SK-N-SH (cell line): ENCODE measurements at regions not wholly inside any gene's neighbourhood (a gene's known extent, or its start where the extent isn't known, plus 50 kb on each side); places are given as distances from the start of the nearest gene placed in this dataset.

ENCODE experiments used
- CTCF ChIA-PET: fragments of 300-600, 350-600 bp; formaldehyde crosslinking; extraction: SDS; loops from one replicate; lab custom pipeline; 2021; lab: Yijun Ruan, JAX
- POLR2A ChIA-PET: fragments of 350-600 bp; sonication (Branson Sonifier 250); formaldehyde crosslinking; extraction: SDS; loops from one replicate; lab custom pipeline; 2020; ENCODE audit warnings: antibody characterized with exemption, inconsistent platforms; lab: Yijun Ruan, JAX
- DNase-seq: peaks from one replicate; pipeline ENCODE4 v3.0.0; 2012
- H2AFZ ChIP-seq: fragments of 200-600 bp; sonication (generic); 2 replicates; pipeline ENCODE4 v1.8.1; 2016; ENCODE audit warnings: antibody characterized with exemption, mild to moderate bottlenecking, low read depth
- H3F3A ChIP-seq: fragments of 200-600 bp; sonication (generic); replicated peaks from 2 replicates; pipeline ENCODE3; 2016; ENCODE audit warnings: antibody characterized with exemption, mild to moderate bottlenecking; ENCODE audit not compliant: insufficient read depth
- H3K27ac ChIP-seq, 2 experiments: fragments of 200-500 bp in 1 of 2; fragments of 200-600 bp in 1 of 2; sonication (Bioruptor generic) in 1 of 2; sonication (generic), shearing (Covaris generic) in 1 of 2; 2 replicates each; pipeline versions ENCODE4 v1.5.1 to v1.6.1; 2014 to 2016; ENCODE audit warnings: low read depth in 2 of 2, inconsistent platforms in 1 of 2, low read length in 1 of 2, mild to moderate bottlenecking in 1 of 2, mixed read lengths in 1 of 2
- H3K27me3 ChIP-seq: fragments of 200-600 bp; sonication (generic), shearing (Covaris generic); 2 replicates; pipeline ENCODE4 v1.6.1; 2016; ENCODE audit warnings: mixed run types; ENCODE audit not compliant: insufficient read depth
- H3K36me3 ChIP-seq, 2 experiments: fragments of 200-500 bp in 1 of 2; fragments of 200-600 bp in 1 of 2; sonication (Bioruptor generic) in 1 of 2; sonication (generic) in 1 of 2; replicated peaks in 1 of 2; 2 replicates each; pipeline versions ENCODE3 to v1.5.1; 2014 to 2016; ENCODE audit warnings: low read length in 1 of 2, mild to moderate bottlenecking in 1 of 2; ENCODE audit not compliant: insufficient read depth in 2 of 2, control insufficient read depth in 1 of 2
- H3K4me1 ChIP-seq, 2 experiments: fragments of 200-500 bp in 1 of 2; fragments of 200-600 bp in 1 of 2; sonication (Bioruptor generic) in 1 of 2; sonication (generic), shearing (Covaris generic) in 1 of 2; 2 replicates each; pipeline versions ENCODE4 v1.5.1 to v1.6.1; 2014 to 2016; ENCODE audit warnings: low read depth in 1 of 2, low read length in 1 of 2, mixed run types in 1 of 2; ENCODE audit not compliant: insufficient read depth in 2 of 2, control insufficient read depth in 1 of 2
- H3K4me2 ChIP-seq: fragments of 200-600 bp; sonication (generic), shearing (Covaris generic); 2 replicates; pipeline ENCODE4 v1.6.1; 2017; ENCODE audit warnings: mixed run types
- H3K4me3 ChIP-seq, 2 experiments: fragments of 200-500 bp in 1 of 2; fragments of 200-600 bp in 1 of 2; sonication (Bioruptor generic) in 1 of 2; sonication (generic), shearing (Covaris generic) in 1 of 2; 2 replicates each; pipeline versions ENCODE4 v1.5.1 to v1.8.1; 2014 to 2016; ENCODE audit warnings: low read depth in 2 of 2, inconsistent platforms in 1 of 2, low read length in 1 of 2, mild to moderate bottlenecking in 1 of 2, mixed read lengths in 1 of 2, moderate library complexity in 1 of 2
- H3K79me2 ChIP-seq: fragments of 200-600 bp; sonication (generic); 2 replicates; pipeline ENCODE4 v1.8.1; 2017; ENCODE audit warnings: mild to moderate bottlenecking; ENCODE audit not compliant: insufficient read depth
- H3K9ac ChIP-seq: fragments of 200-600 bp; sonication (generic); 2 replicates; pipeline ENCODE4 v1.6.1; 2017; ENCODE audit warnings: mixed run types
- H3K9me2 ChIP-seq: fragments of 200-600 bp; sonication (generic); 2 replicates; pipeline ENCODE4 v1.6.1; 2017; ENCODE audit warnings: mixed run types
- H3K9me3 ChIP-seq: fragments of 200-600 bp; sonication (generic); 2 replicates; pipeline ENCODE4 v1.6.1; 2017; ENCODE audit warnings: mixed run types, mild to moderate bottlenecking, moderate library complexity
- H4K20me1 ChIP-seq: fragments of 200-600 bp; sonication (generic); 2 replicates; pipeline ENCODE4 v1.6.1; 2017; ENCODE audit warnings: mild to moderate bottlenecking, mixed run types; ENCODE audit not compliant: insufficient read depth
- EP300 ChIP-seq, 2 experiments: IDR thresholded peaks; 2 replicates each; pipeline versions ENCODE4 v1.4.0 to v1.6.1; 2012; ENCODE audit warnings: borderline replicate concordance in 1 of 2, low read depth in 1 of 2, low read length in 1 of 2
- FOSL2 ChIP-seq: IDR thresholded peaks from 2 replicates; pipeline ENCODE4 v1.4.0; 2012; ENCODE audit warnings: low read depth, mild to moderate bottlenecking, moderate library complexity, borderline replicate concordance
- GABPA ChIP-seq: IDR thresholded peaks from 2 replicates; pipeline ENCODE4 v1.4.0; 2012; ENCODE audit warnings: low read depth, mild to moderate bottlenecking
- GATA2 ChIP-seq: sonication (generic); formaldehyde crosslinking; IDR thresholded peaks from 2 replicates; pipeline ENCODE4 v1.5.0; 2020; ENCODE audit warnings: mild to moderate bottlenecking, missing genetic modification reagents
- JUND ChIP-seq: IDR thresholded peaks from 2 replicates; pipeline ENCODE4 v1.4.0; 2012
- MEF2A ChIP-seq: IDR thresholded peaks from 2 replicates; pipeline ENCODE4 v1.4.0; 2012; ENCODE audit warnings: low read depth, borderline replicate concordance
- MXI1 ChIP-seq: IDR thresholded peaks from 2 replicates; pipeline ENCODE4 v1.6.1; 2012; ENCODE audit warnings: mild to moderate bottlenecking, low read depth, low read length, improper control_type of control experiment
- NFIC ChIP-seq: IDR thresholded peaks from 2 replicates; pipeline ENCODE4 v1.4.0; 2012; ENCODE audit warnings: borderline replicate concordance
- NRF1 ChIP-seq: IDR thresholded peaks from 2 replicates; pipeline ENCODE4 v1.6.1; 2012; ENCODE audit warnings: low read depth, mild to moderate bottlenecking, low read length
- RCOR1 ChIP-seq: fragments of 150-350 bp; IDR thresholded peaks from 2 replicates; pipeline ENCODE4 v1.6.1; 2017; ENCODE audit warnings: antibody characterized with exemption, low read length
- RXRA ChIP-seq: IDR thresholded peaks from 2 replicates; pipeline ENCODE4 v1.4.0; 2012; ENCODE audit warnings: low read depth, mild to moderate bottlenecking, borderline replicate concordance
- SIN3A ChIP-seq: IDR thresholded peaks from 2 replicates; pipeline ENCODE4 v1.6.1; 2012; ENCODE audit warnings: low read depth, mild to moderate bottlenecking, low read length, moderate library complexity, borderline replicate concordance
- TAF1 ChIP-seq: IDR thresholded peaks from 2 replicates; pipeline ENCODE4 v1.6.1; 2012; ENCODE audit warnings: low read depth, mild to moderate bottlenecking, low read length, moderate library complexity, borderline replicate concordance
- TEAD4 ChIP-seq: IDR thresholded peaks from 2 replicates; pipeline ENCODE4 v1.4.0; 2012; ENCODE audit warnings: mild to moderate bottlenecking, borderline replicate concordance; ENCODE audit not compliant: insufficient read depth
- YY1 ChIP-seq: IDR thresholded peaks from 2 replicates; pipeline ENCODE4 v1.4.0; 2012; ENCODE audit warnings: low read depth, mild to moderate bottlenecking
- WGBS: methylation state at CpG from one replicate; pipeline ENCODE4 v1.1.6; 2017; ENCODE audit warnings: low lambda C conversion rate; 5-methylcytosine and 5-hydroxymethylcytosine counted together
- TF ChIP-seq, protein P1 (sequence below): fragments of 200-600 bp; sonication (generic); IDR thresholded peaks from 2 replicates; pipeline ENCODE4 v1.6.1; 2017; ENCODE audit warnings: antibody characterized with exemption, mild to moderate bottlenecking, moderate library complexity
- TF ChIP-seq, protein P2 (sequence below): IDR thresholded peaks from 2 replicates; pipeline ENCODE4 v1.4.0; 2012; ENCODE audit warnings: low read depth, borderline replicate concordance
- TF ChIP-seq, protein P3 (sequence below): IDR thresholded peaks from 2 replicates; pipeline ENCODE4 v1.4.0; 2012; ENCODE audit warnings: low read depth, borderline replicate concordance

DNA sequence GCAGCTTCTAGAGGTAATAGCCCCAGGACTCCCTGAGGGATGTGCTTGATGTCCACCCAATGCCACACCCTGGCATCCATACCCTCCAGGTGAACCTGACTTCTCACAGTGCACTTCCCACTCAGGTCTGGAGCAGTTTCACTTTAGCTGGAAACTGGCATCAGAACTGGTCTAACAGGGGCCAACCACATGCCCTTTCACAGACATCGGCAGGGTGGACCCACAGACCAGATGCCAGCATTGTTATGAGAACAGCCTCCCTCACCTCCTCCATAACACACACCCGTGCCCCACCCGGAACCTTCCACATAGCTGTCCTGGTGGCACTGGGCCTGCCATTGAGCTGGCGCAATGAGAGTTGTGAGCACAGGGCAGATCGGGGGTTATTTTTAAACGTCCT is 77.4 kb upstream of the GPR12 start:
- Histone ChIP-seq H3K9me2 (no peaks in the 10 kb centered on the region), H3K79me2 (no peaks in the 10 kb centered on the region), H3K27ac (no peak overlapping the region), H2AFZ (no peak overlapping the region), H3F3A (no peaks in the 10 kb centered on the region), H3K4me2 (no peak overlapping the region), H3K27me3 (no peaks in the 10 kb centered on the region), H3K36me3 (no peaks in the 10 kb centered on the region), H3K9me3 (no peaks in the 10 kb centered on the region), H3K4me1 (peaks cover 0 to 6% of the 10 kb centered on the region in 2 experiments; a peak in 1 of 4 replicates), H4K20me1 (no peaks in the 10 kb centered on the region), H3K4me3 (no peak overlapping the region), H3K9ac (no peak overlapping the region)
- DNase-seq: no peak
- ChIA-PET CTCF (interaction anchor here (1.3 to 2.1 kb wide), 2 partner anchors 35 to 140 kb away, joined by 3 to 8 read pairs; no protein-coding TSS in a partner anchor), POLR2A (no interaction called here)
- TF ChIP-seq EP300 (IDR thresholded peaks at IDR 0.05; ENCODE audit: borderline replicate concordance in 1 of 2, low read depth in 1 of 2, low read length in 1 of 2) (no peak), MEF2A (no peak), NRF1 (no peak), SIN3A (no peak), NFIC (no peak), JUND (no peak), TAF1 (no peak), GATA2 (no peak), RXRA (no peak), TEAD4 (no peak), GABPA (no peak), YY1 (no peak)
- TF ChIP-seq, protein P1, sequence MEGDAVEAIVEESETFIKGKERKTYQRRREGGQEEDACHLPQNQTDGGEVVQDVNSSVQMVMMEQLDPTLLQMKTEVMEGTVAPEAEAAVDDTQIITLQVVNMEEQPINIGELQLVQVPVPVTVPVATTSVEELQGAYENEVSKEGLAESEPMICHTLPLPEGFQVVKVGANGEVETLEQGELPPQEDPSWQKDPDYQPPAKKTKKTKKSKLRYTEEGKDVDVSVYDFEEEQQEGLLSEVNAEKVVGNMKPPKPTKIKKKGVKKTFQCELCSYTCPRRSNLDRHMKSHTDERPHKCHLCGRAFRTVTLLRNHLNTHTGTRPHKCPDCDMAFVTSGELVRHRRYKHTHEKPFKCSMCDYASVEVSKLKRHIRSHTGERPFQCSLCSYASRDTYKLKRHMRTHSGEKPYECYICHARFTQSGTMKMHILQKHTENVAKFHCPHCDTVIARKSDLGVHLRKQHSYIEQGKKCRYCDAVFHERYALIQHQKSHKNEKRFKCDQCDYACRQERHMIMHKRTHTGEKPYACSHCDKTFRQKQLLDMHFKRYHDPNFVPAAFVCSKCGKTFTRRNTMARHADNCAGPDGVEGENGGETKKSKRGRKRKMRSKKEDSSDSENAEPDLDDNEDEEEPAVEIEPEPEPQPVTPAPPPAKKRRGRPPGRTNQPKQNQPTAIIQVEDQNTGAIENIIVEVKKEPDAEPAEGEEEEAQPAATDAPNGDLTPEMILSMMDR: no peak
- TF ChIP-seq, protein P2, sequence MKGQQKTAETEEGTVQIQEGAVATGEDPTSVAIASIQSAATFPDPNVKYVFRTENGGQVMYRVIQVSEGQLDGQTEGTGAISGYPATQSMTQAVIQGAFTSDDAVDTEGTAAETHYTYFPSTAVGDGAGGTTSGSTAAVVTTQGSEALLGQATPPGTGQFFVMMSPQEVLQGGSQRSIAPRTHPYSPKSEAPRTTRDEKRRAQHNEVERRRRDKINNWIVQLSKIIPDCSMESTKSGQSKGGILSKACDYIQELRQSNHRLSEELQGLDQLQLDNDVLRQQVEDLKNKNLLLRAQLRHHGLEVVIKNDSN: no peak
- WGBS: 45% methylated on average over 5 of the region's 6 CpGs

DNA sequence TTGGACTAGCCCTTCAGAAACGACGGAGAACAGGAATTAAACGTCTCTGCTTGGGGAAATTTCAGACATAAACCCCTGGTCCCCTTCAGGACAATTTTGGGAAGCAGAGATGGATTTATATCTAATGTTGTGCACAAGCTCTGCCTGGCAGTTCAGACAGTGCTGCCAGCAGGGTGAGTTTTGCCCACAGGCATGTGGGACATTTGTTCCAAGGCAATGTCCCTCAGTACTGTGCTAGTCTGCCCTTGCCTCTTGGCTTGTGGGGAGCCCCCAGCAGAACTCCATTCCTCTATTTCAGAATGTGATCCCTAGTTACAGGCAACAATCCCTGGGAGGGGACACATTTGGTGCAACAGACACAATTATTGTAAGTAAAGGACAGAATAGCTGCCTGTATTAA is 76.5 kb upstream of the GPR12 start:
- Histone ChIP-seq H3K4me2 (no peak overlapping the region), H3K4me1 (peaks cover 0 to 6% of the 10 kb centered on the region in 2 experiments; a peak in 1 of 4 replicates), H3K36me3 (no peaks in the 10 kb centered on the region), H3K9me3 (no peaks in the 10 kb centered on the region), H3K9me2 (no peaks in the 10 kb centered on the region), H3K27ac (no peak overlapping the region), H3K9ac (no peak overlapping the region), H3K27me3 (no peaks in the 10 kb centered on the region), H3K4me3 (no peak overlapping the region), H3K79me2 (no peaks in the 10 kb centered on the region), H4K20me1 (no peaks in the 10 kb centered on the region), H2AFZ (no peak overlapping the region), H3F3A (no peaks in the 10 kb centered on the region)
- no peak for DNase-seq
- ChIA-PET POLR2A (no interaction called here), CTCF (interaction anchor here (1.0 to 2.1 kb wide), 3 partner anchors 36 to 139 kb away, joined by 3 to 8 read pairs (median 3); no protein-coding TSS in a partner anchor)
- WGBS: 37% methylated on average over 3 of the region's 3 CpGs
- no peak for TF ChIP-seq GATA2
- TF ChIP-seq MXI1: no peak
- no peak for TF ChIP-seq FOSL2
- TF ChIP-seq, protein P3, sequence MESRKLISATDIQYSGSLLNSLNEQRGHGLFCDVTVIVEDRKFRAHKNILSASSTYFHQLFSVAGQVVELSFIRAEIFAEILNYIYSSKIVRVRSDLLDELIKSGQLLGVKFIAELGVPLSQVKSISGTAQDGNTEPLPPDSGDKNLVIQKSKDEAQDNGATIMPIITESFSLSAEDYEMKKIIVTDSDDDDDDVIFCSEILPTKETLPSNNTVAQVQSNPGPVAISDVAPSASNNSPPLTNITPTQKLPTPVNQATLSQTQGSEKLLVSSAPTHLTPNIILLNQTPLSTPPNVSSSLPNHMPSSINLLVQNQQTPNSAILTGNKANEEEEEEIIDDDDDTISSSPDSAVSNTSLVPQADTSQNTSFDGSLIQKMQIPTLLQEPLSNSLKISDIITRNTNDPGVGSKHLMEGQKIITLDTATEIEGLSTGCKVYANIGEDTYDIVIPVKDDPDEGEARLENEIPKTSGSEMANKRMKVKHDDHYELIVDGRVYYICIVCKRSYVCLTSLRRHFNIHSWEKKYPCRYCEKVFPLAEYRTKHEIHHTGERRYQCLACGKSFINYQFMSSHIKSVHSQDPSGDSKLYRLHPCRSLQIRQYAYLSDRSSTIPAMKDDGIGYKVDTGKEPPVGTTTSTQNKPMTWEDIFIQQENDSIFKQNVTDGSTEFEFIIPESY: no peak
- no peak for TF ChIP-seq RCOR1
- TF ChIP-seq RXRA: no peak
- TF ChIP-seq, protein P1: no peak
- no peak for TF ChIP-seq TEAD4
